Trophoblast cell (in vitro differentiated cells and primary cell): ENCODE measurements at regions not wholly inside any gene's neighbourhood (a gene's known extent, or its start where the extent isn't known, plus 50 kb on each side); places are given as distances from the start of the nearest gene placed in this dataset.

Experiments
- DNase-seq, 2 donors: peaks; one replicate each; pipeline ENCODE4 v3.0.0-alpha.2; 2016
- H2AFZ ChIP-seq: 2 replicates; pipeline ENCODE4 v1.6.1; 2013; ENCODE audit warnings: low read length, moderate library complexity, mild to moderate bottlenecking; ENCODE audit not compliant: insufficient read depth, poor library complexity
- H2AK5ac ChIP-seq: 2 replicates; pipeline ENCODE4 v1.6.1; 2013; ENCODE audit warnings: mild to moderate bottlenecking, low read length
- H2BK120ac ChIP-seq: 2 replicates; pipeline ENCODE4 v1.6.1; 2013; ENCODE audit warnings: low read length, mild to moderate bottlenecking, moderate library complexity; ENCODE audit not compliant: insufficient read depth, poor library complexity
- H2BK12ac ChIP-seq: 2 replicates; pipeline ENCODE4 v1.6.1; 2013; ENCODE audit warnings: mild to moderate bottlenecking, low read length, moderate library complexity
- H2BK5ac ChIP-seq: 2 replicates; pipeline ENCODE4 v1.6.1; 2013; ENCODE audit warnings: low read length, low read depth, moderate library complexity, mild to moderate bottlenecking; ENCODE audit not compliant: poor library complexity
- H3K14ac ChIP-seq: 2 replicates; pipeline ENCODE4 v1.6.1; 2013; ENCODE audit warnings: mild to moderate bottlenecking, low read length
- H3K18ac ChIP-seq: 2 replicates; pipeline ENCODE4 v1.6.1; 2013; ENCODE audit warnings: mild to moderate bottlenecking, low read length
- H3K23ac ChIP-seq: 2 replicates; pipeline ENCODE4 v1.6.1; 2013; ENCODE audit warnings: low read length
- H3K27ac ChIP-seq: 2 replicates; pipeline ENCODE4 v1.5.1; 2013; ENCODE audit warnings: low read depth, mild to moderate bottlenecking, inconsistent platforms, low read length, moderate library complexity
- H3K27me3 ChIP-seq: 2 replicates; pipeline ENCODE4 v1.6.1; 2013; ENCODE audit warnings: inconsistent platforms, mild to moderate bottlenecking, low read length, moderate library complexity; ENCODE audit not compliant: insufficient read depth
- H3K36me3 ChIP-seq, 2 experiments: 1 replicate in 1 of 2; 2 replicates in 1 of 2; pipeline ENCODE4 v1.6.1; 2013; ENCODE audit warnings: low read length in 2 of 2, mild to moderate bottlenecking in 2 of 2, moderate library complexity in 1 of 2; ENCODE audit not compliant: insufficient read depth in 2 of 2, control insufficient read depth in 1 of 2
- H3K4ac ChIP-seq: 2 replicates; pipeline ENCODE4 v1.6.1; 2013; ENCODE audit warnings: low read depth, mild to moderate bottlenecking, low read length, moderate library complexity
- H3K4me1 ChIP-seq, 2 experiments: 1 replicate in 1 of 2; 2 replicates in 1 of 2; pipeline ENCODE4 v1.6.1; 2013; ENCODE audit warnings: low read length in 2 of 2, mild to moderate bottlenecking in 2 of 2, moderate library complexity in 1 of 2; ENCODE audit not compliant: insufficient read depth in 2 of 2, control insufficient read depth in 1 of 2
- H3K4me2 ChIP-seq: 2 replicates; pipeline ENCODE4 v1.6.1; 2013; ENCODE audit warnings: inconsistent platforms, mild to moderate bottlenecking, low read length, moderate library complexity
- H3K4me3 ChIP-seq: 2 replicates; pipeline ENCODE4 v1.5.1; 2013; ENCODE audit warnings: mild to moderate bottlenecking, low read depth, low read length, inconsistent platforms
- H3K79me1 ChIP-seq: one replicate; pipeline ENCODE4 v1.6.1; 2013; ENCODE audit warnings: low read length
- H3K79me2 ChIP-seq: 2 replicates; pipeline ENCODE4 v1.6.1; 2013; ENCODE audit warnings: low read length, mild to moderate bottlenecking; ENCODE audit not compliant: control insufficient read depth, insufficient read depth, poor library complexity
- H3K9ac ChIP-seq: 2 replicates; pipeline ENCODE4 v1.6.1; 2013; ENCODE audit warnings: mild to moderate bottlenecking, low read length
- H3K9me3 ChIP-seq: 2 replicates; pipeline ENCODE4 v1.6.1; 2013; ENCODE audit warnings: low read depth, mild to moderate bottlenecking, control low read depth, inconsistent platforms, low read length; ENCODE audit not compliant: insufficient read depth
- H4K12ac ChIP-seq: 2 replicates; pipeline ENCODE4 v1.6.1; 2013; ENCODE audit warnings: low read depth, mild to moderate bottlenecking, low read length, moderate library complexity
- H4K8ac ChIP-seq: 2 replicates; pipeline ENCODE4 v1.6.1; 2013; ENCODE audit warnings: low read depth, mild to moderate bottlenecking, low read length, moderate library complexity
- H4K91ac ChIP-seq: one replicate; pipeline ENCODE4 v1.6.1; 2013; ENCODE audit warnings: low read depth, mild to moderate bottlenecking, low read length, moderate library complexity
- WGBS: extraction: QIAGEN DNeasy Blood & Tissue Kit; methylation state at CpG from one replicate; pipeline ENCODE4 v1.1.7; 2013; ENCODE audit warnings: missing lambda C conversion rate; ENCODE audit not compliant: insufficient read length, insufficient coverage; ENCODE audit errors: extremely low coverage; 5-methylcytosine and 5-hydroxymethylcytosine counted together

DNA sequence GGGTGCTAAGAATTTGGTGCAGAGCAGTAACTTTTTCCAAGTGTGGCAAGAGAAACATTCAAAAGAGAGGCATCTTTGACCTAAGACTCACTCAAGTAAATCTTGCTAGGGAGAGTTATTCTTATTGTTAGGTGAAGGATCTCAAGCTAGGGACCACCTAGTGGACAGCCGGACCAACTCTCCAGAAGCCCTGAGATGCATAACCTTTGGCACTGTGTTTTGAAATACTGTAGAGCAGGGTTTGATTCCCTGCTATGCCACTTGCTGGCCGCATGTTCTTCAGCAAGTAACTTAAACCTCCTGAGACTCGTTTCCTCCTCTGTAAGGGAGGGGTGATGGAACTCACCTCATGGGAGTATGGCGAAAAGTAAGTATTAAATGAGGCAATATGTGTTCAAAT, 336.1 kb upstream of the ADAMTSL1 start:
- no peaks in the 10 kb centered on the region for H3K36me3 ChIP-seq
- no peak overlapping the region for H4K12ac ChIP-seq
- H2AFZ ChIP-seq, result no peak overlapping the region
- DNase-seq, result no peak
- H3K4me1 ChIP-seq, result no peaks in the 10 kb centered on the region
- no peaks in the 10 kb centered on the region for H3K27me3 ChIP-seq
- no peak overlapping the region for H4K8ac ChIP-seq
- no peaks in the 10 kb centered on the region for H3K79me2 ChIP-seq
- no peak overlapping the region for H3K9ac ChIP-seq
- no peaks in the 10 kb centered on the region for H3K9me3 ChIP-seq
- no peak overlapping the region for H3K27ac ChIP-seq
- H3K18ac ChIP-seq, result no peak overlapping the region
- no peak overlapping the region for H3K23ac ChIP-seq
- H3K4ac ChIP-seq, result no peak overlapping the region
- no peak overlapping the region for H2BK12ac ChIP-seq
- no peak overlapping the region for H2BK5ac ChIP-seq
- H3K14ac ChIP-seq, result no peak overlapping the region
- no peak overlapping the region for H3K4me3 ChIP-seq
- no peak overlapping the region for H4K91ac ChIP-seq
- no peaks in the 10 kb centered on the region for H3K79me1 ChIP-seq
- WGBS, result no CpG with 5 or more reads among the region's 4 CpGs
- H3K4me2 ChIP-seq, result no peak overlapping the region
- H2BK120ac ChIP-seq, result no peak overlapping the region
- no peak overlapping the region for H2AK5ac ChIP-seq

DNA sequence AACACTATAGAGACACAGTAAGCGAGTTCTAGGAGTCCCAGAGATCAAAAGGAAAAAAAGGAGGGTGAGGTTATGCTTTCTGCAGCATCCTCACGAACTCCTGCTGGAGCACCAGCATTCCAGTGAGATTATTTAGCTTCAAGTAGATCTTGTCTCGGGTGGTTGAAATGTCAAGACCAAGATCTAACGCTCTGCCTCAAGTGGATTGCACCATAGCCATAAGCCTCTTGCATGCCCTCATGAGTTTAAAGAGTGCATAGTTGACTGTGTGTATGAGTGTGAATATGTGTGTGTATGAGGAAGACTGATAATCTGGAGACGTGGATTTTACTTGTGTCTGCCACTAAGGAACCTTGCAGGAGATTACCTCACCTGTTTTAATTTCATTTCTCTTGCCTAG, 335.3 kb upstream of the ADAMTSL1 start:
- Histone ChIP-seq H3K79me1 (no peaks in the 10 kb centered on the region), H3K4ac (no peak overlapping the region), H3K79me2 (no peaks in the 10 kb centered on the region), H3K14ac (no peak overlapping the region), H2BK12ac (no peak overlapping the region), H3K27ac (no peak overlapping the region), H4K91ac (no peak overlapping the region), H2BK5ac (no peak overlapping the region), H3K18ac (no peak overlapping the region), H3K27me3 (no peaks in the 10 kb centered on the region), H4K12ac (no peak overlapping the region), H3K9me3 (no peaks in the 10 kb centered on the region), H2BK120ac (no peak overlapping the region), H3K4me1 (no peaks in the 10 kb centered on the region), H3K4me3 (no peak overlapping the region), H2AK5ac (no peak overlapping the region), H3K36me3 (no peaks in the 10 kb centered on the region), H3K4me2 (no peak overlapping the region), H2AFZ (no peak overlapping the region), H4K8ac (no peak overlapping the region), H3K9ac (no peak overlapping the region), H3K23ac (no peak overlapping the region)
- WGBS, result no CpG with 5 or more reads among the region's 5 CpGs
- DNase-seq, result peak; percentile 43 to 45

DNA sequence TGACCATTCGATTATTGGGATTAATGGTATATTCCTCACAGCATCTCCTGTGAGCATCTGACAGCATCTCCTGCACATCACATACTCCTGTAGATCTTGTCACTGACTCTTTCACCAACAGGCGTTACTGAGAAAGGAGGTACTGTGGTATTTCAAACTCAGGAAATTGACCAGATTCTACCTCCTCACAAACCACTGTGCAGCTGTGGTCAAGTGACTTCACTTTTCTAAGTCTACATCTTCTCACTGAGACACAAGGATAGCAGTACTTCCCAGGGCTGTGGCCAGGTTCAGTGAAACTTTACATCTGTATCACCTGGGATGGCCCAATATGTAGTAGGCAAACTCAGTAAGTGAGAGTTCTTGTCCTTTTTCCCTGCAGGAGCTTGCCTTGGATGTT, 332.3 kb upstream of the ADAMTSL1 start:
- no peaks in the 10 kb centered on the region for H3K79me2 ChIP-seq
- DNase-seq, result no peak
- no peak overlapping the region for H3K27ac ChIP-seq
- no peak overlapping the region for H2AFZ ChIP-seq
- H2BK12ac ChIP-seq, result no peak overlapping the region
- WGBS, result no CpG with 5 or more reads among the region's 2 CpGs
- H3K4me3 ChIP-seq, result no peak overlapping the region
- peak overlapping the region; percentile 64 for H3K23ac ChIP-seq
- no peak overlapping the region for H3K9ac ChIP-seq
- H3K27me3 ChIP-seq, result no peaks in the 10 kb centered on the region
- no peak overlapping the region for H3K18ac ChIP-seq
- no peak overlapping the region for H3K4me2 ChIP-seq
- H3K36me3 ChIP-seq, result no peaks in the 10 kb centered on the region
- H2BK120ac ChIP-seq, result no peak overlapping the region
- no peak overlapping the region for H4K8ac ChIP-seq
- no peaks in the 10 kb centered on the region for H3K79me1 ChIP-seq
- H4K12ac ChIP-seq, result no peak overlapping the region
- no peak overlapping the region for H4K91ac ChIP-seq
- H3K4me1 ChIP-seq, result no peaks in the 10 kb centered on the region
- H3K4ac ChIP-seq, result no peak overlapping the region
- H3K14ac ChIP-seq, result no peak overlapping the region
- H2AK5ac ChIP-seq, result no peak overlapping the region
- H2BK5ac ChIP-seq, result no peak overlapping the region
- H3K9me3 ChIP-seq, result no peaks in the 10 kb centered on the region

DNA sequence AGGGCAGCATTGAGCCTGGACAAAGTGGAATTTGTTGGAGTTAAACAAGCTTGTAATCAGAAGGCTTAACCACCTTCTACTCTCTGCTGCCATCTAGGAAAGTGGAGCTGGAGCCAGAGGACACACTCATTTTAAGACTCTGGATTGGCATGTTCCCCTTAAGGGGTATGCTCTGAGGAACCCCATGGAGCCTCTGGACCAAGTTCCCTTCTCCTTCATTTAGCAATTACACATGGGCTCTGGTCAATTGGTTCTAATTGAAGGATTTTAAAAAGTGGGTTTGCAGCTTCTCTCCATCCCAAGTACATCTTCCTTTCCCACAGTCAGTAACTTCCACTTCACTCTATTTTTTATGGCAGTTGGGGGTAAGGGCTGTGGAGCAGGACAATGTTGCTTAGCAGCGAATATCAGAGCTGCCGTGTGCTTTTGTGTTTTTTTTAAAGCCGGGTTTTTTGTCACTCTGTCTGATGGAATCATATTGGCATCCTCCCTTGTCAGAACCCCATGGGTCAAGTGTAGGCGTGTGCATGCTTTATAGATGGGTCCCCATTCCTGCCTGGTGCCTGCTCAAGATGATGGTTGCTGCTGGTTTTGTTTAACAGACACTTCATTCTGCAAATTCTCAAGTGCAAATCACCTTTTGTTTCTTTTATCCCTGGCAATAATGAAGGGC, 330.7 kb upstream of the ADAMTSL1 start:
- Histone ChIP-seq H3K4ac (no peak overlapping the region), H3K4me1 (no peaks in the 10 kb centered on the region), H3K4me3 (no peak overlapping the region), H3K79me1 (no peaks in the 10 kb centered on the region), H3K9ac (no peak overlapping the region), H4K91ac (no peak overlapping the region), H4K12ac (no peak overlapping the region), H3K18ac (no peak overlapping the region), H2AFZ (no peak overlapping the region), H2AK5ac (no peak overlapping the region), H2BK12ac (no peak overlapping the region), H4K8ac (no peak overlapping the region), H3K14ac (no peak overlapping the region), H3K9me3 (no peaks in the 10 kb centered on the region), H3K36me3 (no peaks in the 10 kb centered on the region), H3K27ac (no peak overlapping the region), H3K79me2 (no peaks in the 10 kb centered on the region), H3K27me3 (no peaks in the 10 kb centered on the region), H2BK120ac (no peak overlapping the region), H3K23ac (no peak overlapping the region), H3K4me2 (no peak overlapping the region), H2BK5ac (no peak overlapping the region)
- no CpG with 5 or more reads among the region's 4 CpGs for WGBS
- no peak for DNase-seq
